ENCODE measurements at regions not wholly inside any gene's neighbourhood (a gene's known extent, or its start where the extent isn't known, plus 50 kb on each side); places are given as distances from the start of the nearest gene placed in this dataset.

GRCh38 chr4:87911252-87911774, 64.2 kb upstream of the SPP1 start:
- FAIRE-seq, result no peak
- TF ChIP-seq PPARD (CRISPR knock-in tag; IDR thresholded peaks at IDR 0.05) (no peak), SIRT6 (IDR thresholded peaks at IDR 0.05; ENCODE audit: low read depth, low read length) (no peak), DIDO1 (tag; IDR thresholded peaks at IDR 0.05; ENCODE audit: low read depth) (no peak), BRF1 (IDR thresholded peaks at IDR 0.05; ENCODE audit: borderline replicate concordance, extremely low read depth, insufficient read length) (no peak), KLF13 (tag; IDR thresholded peaks at IDR 0.05; ENCODE audit: borderline replicate concordance, low read depth) (no peak), TCF15 (CRISPR knock-in tag; IDR thresholded peaks at IDR 0.05) (no peak), RBM39 (optimal IDR thresholded peaks at IDR 0.05; ENCODE audit: low read depth, low read length) (no peak), XRCC5 (IDR thresholded peaks at IDR 0.05; ENCODE audit: low read depth, low read length) (no peak)
- intact Hi-C loops (cut with micrococcal nuclease) (no loop called here), in situ Hi-C loops (cut with MboI) (no loop called here)
- Histone ChIP-seq H3K9ac (ENCODE audit: insufficient read depth in 1 of 2, low read depth in 2 of 2, low read length in 2 of 2) (no peak overlapping the region), H3K27me3 (ENCODE audit: control insufficient read depth in 2 of 2, insufficient read depth in 2 of 2, low read length in 2 of 2) (no peaks in the 10 kb centered on the region; a peak in 1 of 5 replicates), H3K9me3 (replicated peaks; ENCODE audit: control insufficient read depth, insufficient read depth, low read depth, low read length) (no peaks in the 10 kb centered on the region), H3K79me2 (ENCODE audit: control insufficient read depth, insufficient read depth, low read length) (no peaks in the 10 kb centered on the region), H3K9me1 (ENCODE audit: control insufficient read depth, insufficient read depth, low read length) (no peaks in the 10 kb centered on the region), H3K4me1 (replicated peaks in 1 of 2; ENCODE audit: control insufficient read depth in 2 of 2, insufficient read depth in 2 of 2, low read length in 2 of 2) (no peaks in the 10 kb centered on the region), H4K20me1 (replicated peaks; ENCODE audit: control insufficient read depth, insufficient read depth, low read length) (no peaks in the 10 kb centered on the region), H3K4me2 (ENCODE audit: insufficient read depth, low read length) (no peak overlapping the region), H3K4me3 (no peak overlapping the region), H2AFZ (ENCODE audit: low read depth, low read length) (no peak overlapping the region), H3K27ac (ENCODE audit: extremely low read depth, low read depth, low read length) (no peak overlapping the region), H3K36me3 (ENCODE audit: control insufficient read depth, insufficient read depth, low read length) (no peaks in the 10 kb centered on the region)
- 0% methylated on average over 4 of the region's 4 CpGs for WGBS (ENCODE audit: insufficient coverage, low coverage, missing lambda C conversion rate)
- BruUV-seq (replicated peaks), result no TSS peak
- no peak for DNase-seq (ENCODE audit: extremely low read depth in 1 of 4, low spot score in 3 of 4)
- ChIA-PET POLR2A (interaction anchor here (0.7 kb wide), 1 partner anchor 21 kb away, joined by 3 read pairs; no protein-coding TSS in a partner anchor), CTCF (ENCODE audit: low intra/inter-chr PET ratio) (no interaction called here)
- ATAC-seq, result no peak
